Osteoblast (primary cell): ENCODE measurements at regions not wholly inside any gene's neighbourhood (a gene's known extent, or its start where the extent isn't known, plus 50 kb on each side); places are given as distances from the start of the nearest gene placed in this dataset.

Source experiments
- DNase-seq: peaks from one replicate; pipeline ENCODE4 v3.0.0; 2011; ENCODE audit warnings: low spot score, mixed read lengths; ENCODE audit not compliant: insufficient read length; ENCODE audit errors: missing footprints
- H2AFZ ChIP-seq: 2 replicates; pipeline ENCODE4 v1.6.0; 2011; ENCODE audit warnings: mild to moderate bottlenecking, low read length
- H3K27ac ChIP-seq: 2 replicates; pipeline ENCODE4 v1.5.1; 2011; ENCODE audit warnings: mild to moderate bottlenecking, low read depth, low read length, moderate library complexity
- H3K27me3 ChIP-seq: 2 replicates; pipeline ENCODE4 v1.6.0; 2012; ENCODE audit warnings: mild to moderate bottlenecking, control low read depth, inconsistent platforms, low read length, moderate library complexity; ENCODE audit not compliant: insufficient read depth
- H3K36me3 ChIP-seq: 2 replicates; pipeline ENCODE4 v1.5.1; 2011; ENCODE audit warnings: mild to moderate bottlenecking, low read length, control low read depth, moderate library complexity; ENCODE audit not compliant: insufficient read depth
- H3K4me1 ChIP-seq: 2 replicates; pipeline ENCODE4 v1.5.1; 2011; ENCODE audit warnings: mild to moderate bottlenecking, low read length, control low read depth, moderate library complexity; ENCODE audit not compliant: insufficient read depth
- H3K4me2 ChIP-seq: 2 replicates; pipeline ENCODE4 v1.6.0; 2011; ENCODE audit warnings: mild to moderate bottlenecking, low read length; ENCODE audit not compliant: insufficient read depth
- H3K4me3 ChIP-seq: fragments of 200-600 bp; sonication (generic); 3 replicates; pipeline ENCODE4 v1.5.1; 2012; ENCODE audit warnings: mild to moderate bottlenecking, low read length, inconsistent platforms; ENCODE audit not compliant: insufficient read depth
- H3K79me2 ChIP-seq: 2 replicates; pipeline ENCODE4 v1.6.0; 2012; ENCODE audit warnings: mild to moderate bottlenecking, low read length, control low read depth, inconsistent platforms; ENCODE audit not compliant: insufficient read depth
- H3K9me3 ChIP-seq: 2 replicates; pipeline ENCODE4 v1.5.1; 2011; ENCODE audit warnings: low read depth, low read length, control low read depth
- H4K20me1 ChIP-seq: 2 replicates; pipeline ENCODE4 v1.6.0; 2012; ENCODE audit warnings: mild to moderate bottlenecking, low read length, control low read depth; ENCODE audit not compliant: insufficient read depth
- TF ChIP-seq, protein P1 (sequence below): IDR thresholded peaks from 2 replicates; pipeline ENCODE4 v1.5.1; 2011; ENCODE audit warnings: mild to moderate bottlenecking, low read depth, low read length, moderate library complexity; ENCODE audit errors: extremely low read depth

DNA sequence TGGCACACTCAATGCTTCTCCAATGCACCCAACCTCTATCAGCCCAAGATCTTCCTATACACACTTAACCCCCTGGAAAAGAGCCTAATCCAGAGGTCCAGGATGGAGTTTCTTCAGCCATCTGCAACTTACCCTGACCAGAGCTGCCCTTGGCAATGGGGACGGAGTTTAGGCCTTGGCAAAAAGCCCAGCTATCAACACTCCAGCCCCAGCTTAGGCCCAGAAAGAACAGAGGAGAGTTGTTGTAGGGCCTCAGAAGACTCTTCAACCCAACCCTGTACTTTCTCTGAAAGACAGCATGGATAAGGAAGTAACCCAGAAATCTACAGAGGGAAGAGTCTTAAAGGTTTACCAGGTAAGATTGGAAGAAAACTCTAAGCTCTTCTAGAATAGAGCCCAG, 219.3 kb upstream of the PELI2 start:
- H3K27me3 ChIP-seq: no peaks in the 10 kb centered on the region
- no peaks in the 10 kb centered on the region for H3K9me3 ChIP-seq
- no peak overlapping the region for H2AFZ ChIP-seq
- DNase-seq: no peak
- H3K4me2 ChIP-seq: no peak overlapping the region
- H3K79me2 ChIP-seq: no peaks in the 10 kb centered on the region
- H3K36me3 ChIP-seq: no peaks in the 10 kb centered on the region
- H4K20me1 ChIP-seq: no peaks in the 10 kb centered on the region
- TF ChIP-seq, protein P1, sequence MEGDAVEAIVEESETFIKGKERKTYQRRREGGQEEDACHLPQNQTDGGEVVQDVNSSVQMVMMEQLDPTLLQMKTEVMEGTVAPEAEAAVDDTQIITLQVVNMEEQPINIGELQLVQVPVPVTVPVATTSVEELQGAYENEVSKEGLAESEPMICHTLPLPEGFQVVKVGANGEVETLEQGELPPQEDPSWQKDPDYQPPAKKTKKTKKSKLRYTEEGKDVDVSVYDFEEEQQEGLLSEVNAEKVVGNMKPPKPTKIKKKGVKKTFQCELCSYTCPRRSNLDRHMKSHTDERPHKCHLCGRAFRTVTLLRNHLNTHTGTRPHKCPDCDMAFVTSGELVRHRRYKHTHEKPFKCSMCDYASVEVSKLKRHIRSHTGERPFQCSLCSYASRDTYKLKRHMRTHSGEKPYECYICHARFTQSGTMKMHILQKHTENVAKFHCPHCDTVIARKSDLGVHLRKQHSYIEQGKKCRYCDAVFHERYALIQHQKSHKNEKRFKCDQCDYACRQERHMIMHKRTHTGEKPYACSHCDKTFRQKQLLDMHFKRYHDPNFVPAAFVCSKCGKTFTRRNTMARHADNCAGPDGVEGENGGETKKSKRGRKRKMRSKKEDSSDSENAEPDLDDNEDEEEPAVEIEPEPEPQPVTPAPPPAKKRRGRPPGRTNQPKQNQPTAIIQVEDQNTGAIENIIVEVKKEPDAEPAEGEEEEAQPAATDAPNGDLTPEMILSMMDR: no peak
- no peak overlapping the region for H3K27ac ChIP-seq
- no peak overlapping the region for H3K4me3 ChIP-seq
- H3K4me1 ChIP-seq: peaks cover 5% of the 10 kb centered on the region

DNA sequence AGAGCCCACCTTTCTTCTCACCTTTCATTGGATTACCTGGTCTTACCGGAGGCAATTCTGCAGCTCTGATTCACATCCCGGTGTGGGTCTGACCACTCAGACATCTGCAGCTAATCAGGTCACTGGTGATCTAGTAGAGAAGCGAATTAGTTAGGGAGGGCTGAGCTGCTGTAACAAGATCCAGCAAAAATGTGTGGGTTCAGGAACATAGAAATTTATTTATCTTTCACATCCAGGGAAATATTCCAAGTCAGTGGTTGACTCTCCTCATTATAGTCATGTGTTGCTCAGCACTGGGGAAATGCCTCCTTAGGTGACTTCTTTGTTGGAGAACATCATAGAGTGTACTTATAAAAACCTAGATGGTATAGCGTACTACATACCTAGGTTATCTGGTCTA, 218.7 kb upstream of the PELI2 start:
- Histone ChIP-seq H4K20me1 (no peaks in the 10 kb centered on the region), H3K4me1 (peaks cover 5% of the 10 kb centered on the region)
- no peak for DNase-seq

DNA sequence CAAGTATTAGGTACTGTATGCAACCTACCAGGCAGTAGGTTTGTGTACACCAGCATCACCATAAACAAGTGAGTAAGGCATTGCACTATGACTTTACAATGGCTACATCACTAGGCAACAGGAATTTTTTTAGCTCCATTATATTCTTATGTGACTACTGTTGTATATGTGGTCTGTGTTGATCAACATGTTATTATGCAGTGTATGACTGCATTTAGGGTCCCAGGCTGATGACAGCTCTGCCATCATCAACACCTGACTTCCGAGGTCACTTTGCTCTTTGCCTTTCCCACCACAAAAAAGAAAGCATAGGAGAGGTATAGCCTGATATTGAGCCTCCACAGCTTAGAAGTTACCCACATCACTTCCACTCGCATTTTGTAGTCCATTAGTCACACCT, 217.5 kb upstream of the PELI2 start:
- no peaks in the 10 kb centered on the region for H3K36me3 ChIP-seq
- peaks cover 5% of the 10 kb centered on the region for H3K4me1 ChIP-seq
- TF ChIP-seq, protein P1: no peak
- H3K4me3 ChIP-seq: no peak overlapping the region
- no peak overlapping the region for H2AFZ ChIP-seq
- H4K20me1 ChIP-seq: no peaks in the 10 kb centered on the region
- H3K4me2 ChIP-seq: no peak overlapping the region
- DNase-seq: no peak
- H3K79me2 ChIP-seq: no peaks in the 10 kb centered on the region
- H3K9me3 ChIP-seq: no peaks in the 10 kb centered on the region
- H3K27me3 ChIP-seq: no peaks in the 10 kb centered on the region
- H3K27ac ChIP-seq: no peak overlapping the region

More for the DNA sequence above, 218.7 kb upstream of the PELI2 start:
- Histone ChIP-seq H3K36me3 (no peaks in the 10 kb centered on the region), H3K4me2 (no peak overlapping the region), H3K9me3 (no peaks in the 10 kb centered on the region), H2AFZ (no peak overlapping the region), H3K79me2 (no peaks in the 10 kb centered on the region), H3K4me3 (no peak overlapping the region), H3K27ac (no peak overlapping the region), H3K27me3 (no peaks in the 10 kb centered on the region)
- TF ChIP-seq, protein P1: no peak

DNA sequence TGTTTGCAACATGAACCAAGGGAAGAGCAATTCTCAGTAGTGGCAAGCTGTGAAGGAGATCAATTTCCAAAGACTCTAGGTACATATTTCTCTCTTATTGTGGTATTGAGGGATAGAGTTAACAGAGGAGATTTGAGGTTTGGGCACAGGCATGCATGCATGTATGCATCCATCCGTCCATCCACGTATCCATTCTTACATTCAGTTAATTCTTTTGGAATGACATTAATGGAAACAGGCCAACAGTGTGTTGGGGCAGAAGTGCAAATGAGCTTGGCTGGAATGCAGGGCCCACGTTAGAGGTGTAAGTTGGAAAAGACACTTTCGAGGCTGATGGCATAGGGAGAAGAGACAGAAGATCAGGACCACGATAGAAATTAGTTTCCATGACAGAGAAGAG, 216.9 kb upstream of the PELI2 start:
- TF ChIP-seq, protein P1: no peak
- Histone ChIP-seq H3K4me2 (no peak overlapping the region), H3K4me1 (peaks cover 5% of the 10 kb centered on the region), H3K79me2 (no peaks in the 10 kb centered on the region), H4K20me1 (no peaks in the 10 kb centered on the region), H3K27ac (no peak overlapping the region), H3K36me3 (no peaks in the 10 kb centered on the region), H2AFZ (no peak overlapping the region), H3K9me3 (no peaks in the 10 kb centered on the region), H3K27me3 (no peaks in the 10 kb centered on the region), H3K4me3 (no peak overlapping the region)
- no peak for DNase-seq
